Fibroblast of skin of abdomen (primary cell): ENCODE measurements at regions not wholly inside any gene's neighbourhood (a gene's known extent, or its start where the extent isn't known, plus 50 kb on each side); places are given as distances from the start of the nearest gene placed in this dataset.

ENCODE experiments used
- DNase-seq: peaks from one replicate; pipeline ENCODE4 v3.0.0-alpha.2; 2013

DNA sequence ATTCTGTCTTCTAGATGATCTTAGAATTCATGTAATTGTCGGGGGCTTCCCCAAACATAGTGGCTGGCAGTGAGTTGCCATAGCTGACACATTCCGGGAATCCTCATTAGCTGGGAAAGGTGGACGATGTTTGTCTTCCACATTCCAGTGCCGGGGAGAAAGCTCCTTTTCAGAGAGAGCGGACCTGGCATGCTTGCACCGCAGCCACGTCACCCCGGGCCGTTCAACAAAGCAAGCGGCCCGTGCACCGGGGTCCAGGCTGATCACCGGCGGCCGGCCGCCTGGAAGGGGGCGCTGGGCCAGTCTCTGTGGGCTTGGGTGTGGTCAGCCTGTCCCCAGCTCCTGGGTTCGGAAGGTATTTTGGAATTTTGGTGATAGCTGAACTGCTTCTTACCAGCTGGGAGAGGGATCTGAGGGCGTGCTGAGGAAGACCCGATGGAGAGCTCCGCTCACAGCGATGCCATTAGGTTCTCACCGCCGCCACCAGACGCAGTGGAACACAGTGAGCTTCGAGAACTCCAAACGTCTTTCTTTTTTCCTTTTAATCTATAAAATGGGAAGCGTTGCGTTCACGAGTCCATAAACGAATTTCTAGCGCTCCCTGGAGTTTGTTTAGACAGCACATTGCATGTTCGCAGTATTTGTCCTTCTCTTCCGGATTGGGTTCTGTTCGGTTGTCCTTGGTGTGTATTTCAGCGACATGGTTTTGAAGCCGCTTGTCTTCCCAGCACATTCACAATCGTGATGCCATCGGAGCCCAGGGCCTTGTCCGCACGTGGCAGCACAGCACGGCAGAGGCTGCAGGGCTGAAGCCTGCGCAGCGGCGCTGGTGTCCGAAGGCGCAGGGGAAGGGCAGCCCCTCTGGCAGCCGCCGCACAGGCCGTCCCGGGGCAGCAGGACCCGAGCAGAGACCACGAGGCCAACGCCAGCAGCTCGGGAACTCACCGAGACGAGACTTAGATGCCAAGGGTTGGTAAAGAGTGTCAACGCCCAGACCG is 557.6 kb downstream of the QKI start:
- no peak for DNase-seq

GRCh38 chr6:163970846-163971564 is 556.5 kb downstream of the QKI start:
- no peak for DNase-seq

DNA sequence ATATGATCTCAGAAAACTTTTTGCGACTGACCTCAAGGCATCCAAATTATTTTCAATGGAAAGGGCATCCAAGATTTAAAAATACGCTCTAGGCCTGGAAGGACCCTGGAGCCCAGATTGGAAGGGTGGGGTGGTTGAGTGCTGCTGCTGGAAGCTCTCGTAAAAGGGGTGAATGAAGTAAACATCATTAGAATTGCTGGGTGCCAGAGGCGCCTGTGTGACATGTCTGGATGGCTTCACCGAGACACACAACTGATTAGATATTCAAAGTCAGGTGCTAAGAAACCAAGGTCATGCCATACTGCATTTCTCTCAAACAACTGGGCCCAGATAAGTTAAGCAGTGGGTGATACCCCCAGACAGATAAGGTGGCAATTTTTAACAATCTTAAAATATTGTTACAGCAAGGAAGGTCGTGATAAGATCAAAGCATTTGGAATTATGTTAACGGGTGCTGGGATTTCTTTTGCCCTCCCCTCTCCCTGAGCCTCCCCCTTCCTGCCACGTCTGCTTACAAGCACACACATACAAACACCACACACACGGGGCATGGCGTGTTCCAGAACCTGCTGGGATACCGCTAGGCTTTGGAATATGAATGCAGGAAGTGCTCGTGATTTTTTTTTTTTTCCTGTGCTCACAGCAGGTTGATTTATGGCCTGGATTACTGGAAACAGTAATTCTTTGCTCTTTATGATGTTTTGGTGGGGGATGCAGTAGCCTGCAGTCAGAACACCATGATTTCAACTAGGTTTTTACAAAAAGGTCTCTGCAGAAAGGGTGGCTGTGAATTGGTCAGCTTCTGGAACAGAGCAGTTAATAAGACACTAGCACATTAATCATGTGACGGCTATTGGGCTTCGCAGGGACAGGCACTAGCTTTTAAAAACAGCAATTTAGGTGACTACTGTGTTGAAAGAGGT is 551.2 kb downstream of the QKI start:
- DNase-seq: peak; percentile 66

- no peak for DNase-seq
These were observed 550.3 kb downstream of the QKI start for GRCh38 chr6:163964789-163965188.

- no peak for DNase-seq
These were observed 548.9 kb downstream of the QKI start for GRCh38 chr6:163963205-163964120.

- no peak for DNase-seq
These were observed 548.2 kb downstream of the QKI start for GRCh38 chr6:163962627-163963117.

- DNase-seq: no peak
These were observed 545.6 kb downstream of the QKI start for GRCh38 chr6:163960128-163960527.

- peak; percentile 83 for DNase-seq
These were observed 544.1 kb downstream of the QKI start for GRCh38 chr6:163958646-163959045.

DNA sequence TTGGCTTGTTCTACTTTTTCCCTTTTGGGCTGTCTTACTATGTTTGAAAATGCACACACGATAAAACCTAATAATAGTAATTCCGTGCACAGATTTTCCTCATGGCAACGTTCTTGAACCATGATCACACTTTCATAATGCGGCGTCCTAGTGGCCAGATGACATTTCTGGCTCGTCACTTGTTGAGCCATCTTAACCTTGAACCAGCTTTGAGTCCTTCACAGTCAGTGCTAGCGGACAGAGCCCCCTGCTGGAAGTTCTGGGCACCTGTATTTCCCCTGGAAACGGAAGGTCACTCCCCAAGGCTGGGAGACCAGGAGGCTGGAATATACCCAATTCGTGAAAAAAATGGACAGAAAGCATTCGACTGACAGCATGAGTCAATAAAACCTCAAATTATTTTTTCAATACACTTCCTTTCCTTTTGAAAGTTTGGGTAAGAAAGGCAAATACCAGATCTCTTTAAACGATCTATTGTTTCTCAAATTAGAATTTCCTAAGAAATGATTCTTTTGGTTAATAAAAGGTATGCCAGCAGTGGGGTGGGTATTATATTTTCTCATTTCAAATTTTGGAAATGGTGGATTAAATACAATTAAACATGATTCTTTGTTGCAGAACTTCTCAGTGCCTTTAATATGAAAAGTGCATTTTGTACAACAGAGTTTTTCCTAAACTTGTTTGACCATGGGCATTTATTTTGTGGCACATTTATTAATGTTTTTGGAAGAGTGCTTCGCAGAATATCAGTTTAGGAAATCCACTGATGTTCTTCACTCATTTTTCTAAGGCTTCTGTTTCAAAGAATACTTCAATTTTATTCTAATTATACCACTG is 542.3 kb downstream of the QKI start:
- peak; percentile 74 for DNase-seq

GRCh38 chr6:163955756-163956155 is 541.2 kb downstream of the QKI start:
- no peak for DNase-seq

- peak; percentile 91 for DNase-seq
These were observed 540.6 kb downstream of the QKI start for GRCh38 chr6:163955096-163955495.

DNA sequence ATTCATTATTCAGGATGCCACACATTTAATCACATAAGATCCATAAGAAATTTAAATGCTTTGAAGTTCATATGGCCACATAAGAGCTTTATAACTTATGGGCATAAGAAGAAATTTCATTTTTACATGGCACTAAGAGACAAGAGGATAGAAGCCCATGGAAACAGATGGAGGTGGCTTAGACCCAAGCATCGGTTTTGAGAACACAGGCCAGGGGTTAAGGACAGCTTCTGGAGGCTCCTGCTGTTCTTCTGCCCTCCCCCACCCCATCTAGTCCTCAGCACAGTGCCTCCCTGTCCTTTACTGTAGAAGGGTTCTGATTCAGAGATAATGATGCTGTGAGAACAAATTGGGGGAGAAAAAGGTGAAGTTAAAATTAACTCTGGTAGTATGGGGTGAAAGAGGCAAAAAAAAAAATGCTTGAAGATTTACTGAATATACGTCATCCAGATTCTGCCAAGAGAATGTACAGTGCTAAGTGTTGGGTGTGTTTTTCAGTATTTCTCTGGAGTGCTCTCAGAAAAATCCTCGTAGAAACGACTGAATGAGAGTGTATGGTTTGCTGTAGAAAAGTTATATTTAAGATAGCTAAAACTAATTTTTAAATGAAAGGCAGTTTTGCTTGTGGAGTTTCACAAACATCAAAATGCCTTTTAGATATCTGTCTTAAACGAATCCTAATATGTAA is 539.7 kb downstream of the QKI start:
- DNase-seq: no peak

DNA sequence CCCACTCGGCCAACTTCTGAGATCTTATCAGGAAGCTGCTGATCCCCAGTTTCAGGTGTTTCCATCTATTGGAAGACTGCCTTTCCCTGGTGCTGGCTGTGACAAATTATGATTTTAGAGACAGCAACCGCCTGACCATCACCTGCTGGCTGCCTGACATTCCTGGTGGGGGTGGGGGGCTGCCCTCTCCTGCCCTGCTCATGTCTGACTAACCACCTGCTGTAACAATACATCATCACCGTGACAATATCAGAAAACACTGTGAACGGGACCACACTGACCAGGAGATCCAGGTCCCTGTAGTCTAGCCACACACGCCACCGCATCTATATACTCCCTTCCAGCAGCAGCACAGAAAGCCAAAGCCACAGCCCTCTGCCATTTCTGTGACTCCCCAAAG is 537.5 kb downstream of the QKI start:
- DNase-seq: no peak

DNA sequence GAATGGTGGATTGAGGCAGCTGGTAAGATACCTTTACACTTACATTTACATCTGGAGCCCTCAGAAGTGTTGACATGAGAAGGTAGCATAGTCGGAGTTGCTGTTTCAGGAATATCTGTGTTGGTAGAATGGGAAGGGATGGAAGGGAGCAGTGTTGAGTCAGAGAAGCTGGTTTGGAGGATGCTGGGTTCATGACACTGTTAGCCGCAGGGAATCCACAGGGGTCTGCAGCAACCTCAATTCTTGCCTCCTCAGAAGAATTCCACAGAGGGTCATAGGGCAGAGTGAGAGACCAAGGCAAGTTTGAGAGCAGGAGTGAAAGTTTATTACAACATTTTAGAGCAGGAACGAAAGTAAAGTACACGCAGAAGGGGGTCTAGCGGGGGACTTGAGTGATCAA is 536.8 kb downstream of the QKI start:
- no peak for DNase-seq

GRCh38 chr6:163950159-163950558 is 535.6 kb downstream of the QKI start:
- peak; percentile 46 for DNase-seq

DNA sequence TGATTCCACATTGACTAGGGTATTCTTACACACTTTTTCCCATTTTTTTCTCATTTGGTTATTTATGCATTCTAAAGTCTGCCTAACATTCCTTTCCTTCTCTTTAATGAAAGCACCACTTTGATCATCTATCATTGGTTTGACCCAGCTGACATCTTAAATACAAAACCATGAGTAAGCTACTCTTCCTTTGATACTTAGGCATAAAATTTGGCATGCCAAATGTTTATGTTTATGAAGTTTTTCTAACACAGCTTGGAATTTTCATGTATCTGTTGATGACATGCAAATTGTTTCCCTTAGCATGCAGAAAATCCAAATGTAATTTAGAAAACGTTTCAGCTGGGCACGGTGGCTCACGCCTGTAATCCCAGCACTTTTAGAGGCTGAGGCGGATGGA is 534.9 kb downstream of the QKI start:
- no peak for DNase-seq

- DNase-seq: no peak
These were observed 533.7 kb downstream of the QKI start for GRCh38 chr6:163948250-163948649.

- DNase-seq: no peak
These were observed 532.8 kb downstream of the QKI start for GRCh38 chr6:163947276-163947675.

GRCh38 chr6:163946437-163946836 is 531.9 kb downstream of the QKI start:
- DNase-seq: no peak

GRCh38 chr6:163945808-163946207 is 531.3 kb downstream of the QKI start:
- DNase-seq: no peak
